DND-41 (cell line): ENCODE measurements at regions not wholly inside any gene's neighbourhood (a gene's known extent, or its start where the extent isn't known, plus 50 kb on each side); places are given as distances from the start of the nearest gene placed in this dataset.
A peak's percentile ranks its signal among the peaks of the same experiment; 100 is the strongest.

Experiments
- ATAC-seq: fragments of 200-7000 bp; cut with Tn5 transposase; 3 replicates; pipeline ENCODE4 v1.9.1; 2021; ENCODE audit warnings: low read depth; ENCODE audit not compliant: insufficient read depth
- DNase-seq: peaks from one replicate; pipeline ENCODE4 v3.0.0-alpha.2; 2020
- H2AFZ ChIP-seq: 2 replicates; pipeline ENCODE4 v1.6.0; 2012; ENCODE audit warnings: low read depth, low read length
- H3K27ac ChIP-seq: 2 replicates; pipeline ENCODE4 v1.5.1; 2012; ENCODE audit warnings: low read length, inconsistent platforms
- H3K27me3 ChIP-seq: fragments of 200-600 bp; sonication (generic); 2 replicates; pipeline ENCODE4 v1.6.0; 2012; ENCODE audit warnings: low read length, mild to moderate bottlenecking, inconsistent platforms; ENCODE audit not compliant: insufficient read depth, poor library complexity
- H3K36me3 ChIP-seq: 2 replicates; pipeline ENCODE4 v1.5.1; 2012; ENCODE audit warnings: low read length, inconsistent platforms; ENCODE audit not compliant: insufficient read depth
- H3K4me1 ChIP-seq: 2 replicates; pipeline ENCODE4 v1.5.1; 2012; ENCODE audit warnings: mild to moderate bottlenecking, low read length; ENCODE audit not compliant: insufficient read depth
- H3K4me2 ChIP-seq: 2 replicates; pipeline ENCODE4 v1.6.0; 2012; ENCODE audit warnings: mild to moderate bottlenecking, moderate library complexity, low read length, inconsistent platforms; ENCODE audit not compliant: insufficient read depth
- H3K4me3 ChIP-seq, 2 experiments: fragments of 200-600 bp in 1 of 2; shearing (Covaris generic) in 1 of 2; 2 replicates each; pipeline ENCODE4 v1.5.1; 2012 to 2016; ENCODE audit warnings: inconsistent platforms in 2 of 2, low read length in 2 of 2, mild to moderate bottlenecking in 2 of 2, low read depth in 1 of 2, moderate library complexity in 1 of 2
- H3K79me2 ChIP-seq: 2 replicates; pipeline ENCODE4 v1.6.0; 2012; ENCODE audit warnings: low read length, inconsistent platforms; ENCODE audit not compliant: insufficient read depth
- H3K9ac ChIP-seq: 2 replicates; pipeline ENCODE4 v1.6.0; 2012; ENCODE audit warnings: low read depth, mild to moderate bottlenecking, inconsistent platforms, low read length, moderate library complexity
- H3K9me3 ChIP-seq: 2 replicates; pipeline ENCODE4 v1.5.1; 2012; ENCODE audit warnings: low read length, moderate library complexity, mild to moderate bottlenecking, inconsistent platforms; ENCODE audit not compliant: insufficient read depth, severe bottlenecking
- H4K20me1 ChIP-seq: 2 replicates; pipeline ENCODE4 v1.6.0; 2012; ENCODE audit warnings: low read length; ENCODE audit not compliant: insufficient read depth
- EZH2 ChIP-seq: IDR thresholded peaks from 3 replicates; pipeline ENCODE4 v1.6.1; 2012; ENCODE audit warnings: borderline replicate concordance, low read depth, mild to moderate bottlenecking, moderate library complexity, low read length, inconsistent platforms; ENCODE audit not compliant: severe bottlenecking
- TF ChIP-seq, protein P1 (sequence below): IDR thresholded peaks from 2 replicates; pipeline ENCODE4 v1.5.1; 2012; ENCODE audit warnings: borderline replicate concordance, low read length, moderate library complexity, mild to moderate bottlenecking; ENCODE audit not compliant: poor library complexity, severe bottlenecking; ENCODE audit errors: extremely low read depth

DNA sequence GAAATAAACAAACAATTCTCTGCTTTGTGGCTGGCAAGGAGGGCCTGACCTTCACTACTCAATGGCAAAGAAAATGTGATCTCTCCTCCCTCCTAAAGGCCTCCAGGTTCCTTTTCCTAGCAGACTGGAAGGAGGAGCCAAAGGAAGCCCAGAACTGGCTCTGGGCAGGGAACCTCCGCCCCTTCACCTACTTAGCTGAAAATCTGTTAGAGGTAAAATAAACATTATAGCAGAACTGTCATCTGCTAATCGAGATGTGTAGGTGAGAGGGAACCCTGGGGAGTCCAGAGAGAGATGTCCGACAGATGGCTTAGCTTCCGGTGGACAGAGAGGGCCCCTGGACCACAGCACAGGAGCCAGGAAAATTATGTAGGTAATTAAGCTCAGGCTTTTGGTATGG, 75.2 kb upstream of the KCNA3 start:
- TF ChIP-seq, protein P1, sequence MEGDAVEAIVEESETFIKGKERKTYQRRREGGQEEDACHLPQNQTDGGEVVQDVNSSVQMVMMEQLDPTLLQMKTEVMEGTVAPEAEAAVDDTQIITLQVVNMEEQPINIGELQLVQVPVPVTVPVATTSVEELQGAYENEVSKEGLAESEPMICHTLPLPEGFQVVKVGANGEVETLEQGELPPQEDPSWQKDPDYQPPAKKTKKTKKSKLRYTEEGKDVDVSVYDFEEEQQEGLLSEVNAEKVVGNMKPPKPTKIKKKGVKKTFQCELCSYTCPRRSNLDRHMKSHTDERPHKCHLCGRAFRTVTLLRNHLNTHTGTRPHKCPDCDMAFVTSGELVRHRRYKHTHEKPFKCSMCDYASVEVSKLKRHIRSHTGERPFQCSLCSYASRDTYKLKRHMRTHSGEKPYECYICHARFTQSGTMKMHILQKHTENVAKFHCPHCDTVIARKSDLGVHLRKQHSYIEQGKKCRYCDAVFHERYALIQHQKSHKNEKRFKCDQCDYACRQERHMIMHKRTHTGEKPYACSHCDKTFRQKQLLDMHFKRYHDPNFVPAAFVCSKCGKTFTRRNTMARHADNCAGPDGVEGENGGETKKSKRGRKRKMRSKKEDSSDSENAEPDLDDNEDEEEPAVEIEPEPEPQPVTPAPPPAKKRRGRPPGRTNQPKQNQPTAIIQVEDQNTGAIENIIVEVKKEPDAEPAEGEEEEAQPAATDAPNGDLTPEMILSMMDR, result no peak
- TF ChIP-seq EZH2, result no peak
- H3K27ac ChIP-seq, result no peak overlapping the region
- no peak overlapping the region for H3K9ac ChIP-seq
- ATAC-seq, result no peak
- H3K36me3 ChIP-seq, result no peaks in the 10 kb centered on the region
- H3K4me1 ChIP-seq, result no peaks in the 10 kb centered on the region
- H3K27me3 ChIP-seq, result peaks cover 6% of the 10 kb centered on the region
- no peak for DNase-seq
- H2AFZ ChIP-seq, result no peak overlapping the region
- no peaks in the 10 kb centered on the region for H4K20me1 ChIP-seq
- H3K9me3 ChIP-seq, result no peaks in the 10 kb centered on the region
- no peak overlapping the region for H3K4me2 ChIP-seq
- no peaks in the 10 kb centered on the region for H3K79me2 ChIP-seq
- H3K4me3 ChIP-seq, result no peak overlapping the region

DNA sequence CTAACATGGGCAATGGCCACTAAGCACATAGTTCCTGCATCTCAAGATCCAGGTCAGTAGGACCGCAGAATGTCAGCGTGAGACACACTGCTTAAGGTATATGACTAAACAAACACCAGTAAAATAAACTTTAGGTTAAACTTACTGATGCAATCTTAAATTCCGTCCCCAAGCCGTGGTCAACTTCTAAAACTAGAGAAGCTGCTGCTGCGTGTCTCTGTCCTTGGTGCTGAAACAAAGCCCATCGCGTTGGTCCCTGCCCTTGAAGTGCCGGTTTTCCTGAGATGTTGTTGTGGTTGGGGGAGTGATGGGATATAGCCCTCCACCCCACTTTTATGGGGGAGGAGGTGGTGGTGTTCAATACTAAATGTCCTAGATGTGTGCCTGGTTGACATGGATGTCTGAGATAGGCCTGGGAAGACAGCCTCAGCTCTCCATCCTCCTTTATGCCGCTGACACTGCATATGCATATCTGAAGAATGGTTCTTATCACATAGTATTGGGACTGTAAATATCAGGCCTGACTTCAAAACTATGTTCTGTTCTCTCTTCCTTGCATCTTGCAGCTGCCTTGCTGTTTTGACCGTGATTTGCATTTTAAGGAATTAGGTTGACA, 72.0 kb upstream of the KCNA3 start:
- peak; percentile 71 for DNase-seq
- no peaks in the 10 kb centered on the region for H4K20me1 ChIP-seq
- H3K9me3 ChIP-seq, result no peaks in the 10 kb centered on the region
- peaks cover 6% of the 10 kb centered on the region for H3K27me3 ChIP-seq
- no peak overlapping the region for H2AFZ ChIP-seq
- peak; percentile 81; the same call in 2 of the 3 replicates for ATAC-seq
- H3K27ac ChIP-seq, result no peak overlapping the region
- H3K36me3 ChIP-seq, result no peaks in the 10 kb centered on the region
- H3K79me2 ChIP-seq, result no peaks in the 10 kb centered on the region
- TF ChIP-seq EZH2, result no peak
- TF ChIP-seq, protein P1, result no peak
- no peak overlapping the region for H3K4me2 ChIP-seq
- H3K4me3 ChIP-seq, result no peak overlapping the region
- no peaks in the 10 kb centered on the region for H3K4me1 ChIP-seq
- no peak overlapping the region for H3K9ac ChIP-seq

DNA sequence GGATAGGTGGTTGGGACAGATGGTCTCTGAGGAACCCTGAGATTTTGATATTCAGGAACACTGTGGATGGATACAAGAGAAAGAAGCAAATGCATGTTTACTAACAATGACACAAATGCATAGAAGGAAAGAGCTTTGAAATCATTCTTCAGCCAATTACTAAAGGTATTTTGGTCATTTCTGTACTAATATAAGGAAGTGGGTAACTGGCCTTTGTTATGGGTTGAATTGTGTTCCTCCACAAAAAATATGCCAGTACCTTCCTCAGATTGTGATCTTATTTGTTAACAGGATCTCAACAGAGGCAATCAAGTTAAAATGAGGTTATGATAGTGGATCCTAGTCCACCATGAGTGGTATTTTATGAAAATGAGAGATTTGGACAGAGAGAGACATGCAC, 68.7 kb upstream of the KCNA3 start:
- no peak overlapping the region for H3K4me2 ChIP-seq
- H3K27ac ChIP-seq, result no peak overlapping the region
- H3K4me1 ChIP-seq, result no peaks in the 10 kb centered on the region
- no peaks in the 10 kb centered on the region for H4K20me1 ChIP-seq
- ATAC-seq (no peak), DNase-seq (no peak)
- H3K4me3 ChIP-seq, result no peak overlapping the region
- H3K79me2 ChIP-seq, result no peaks in the 10 kb centered on the region
- no peak overlapping the region for H2AFZ ChIP-seq
- no peaks in the 10 kb centered on the region for H3K36me3 ChIP-seq
- H3K9me3 ChIP-seq, result no peaks in the 10 kb centered on the region
- H3K27me3 ChIP-seq, result peaks cover 5% of the 10 kb centered on the region
- no peak for TF ChIP-seq EZH2
- TF ChIP-seq, protein P1, result no peak
- H3K9ac ChIP-seq, result no peak overlapping the region
